WI38 (cell line): ENCODE measurements at regions not wholly inside any gene's neighbourhood (a gene's known extent, or its start where the extent isn't known, plus 50 kb on each side); places are given as distances from the start of the nearest gene placed in this dataset.

Source experiments
- H3K4me3 ChIP-seq: 2 replicates; pipeline ENCODE4 v1.5.1; 2011; ENCODE audit warnings: low read depth, mild to moderate bottlenecking, control low read depth, low read length
- CTCF ChIP-seq: IDR thresholded peaks from 2 replicates; pipeline ENCODE4 v1.5.1; 2012; ENCODE audit warnings: low read depth, mild to moderate bottlenecking, control low read depth, low read length

DNA sequence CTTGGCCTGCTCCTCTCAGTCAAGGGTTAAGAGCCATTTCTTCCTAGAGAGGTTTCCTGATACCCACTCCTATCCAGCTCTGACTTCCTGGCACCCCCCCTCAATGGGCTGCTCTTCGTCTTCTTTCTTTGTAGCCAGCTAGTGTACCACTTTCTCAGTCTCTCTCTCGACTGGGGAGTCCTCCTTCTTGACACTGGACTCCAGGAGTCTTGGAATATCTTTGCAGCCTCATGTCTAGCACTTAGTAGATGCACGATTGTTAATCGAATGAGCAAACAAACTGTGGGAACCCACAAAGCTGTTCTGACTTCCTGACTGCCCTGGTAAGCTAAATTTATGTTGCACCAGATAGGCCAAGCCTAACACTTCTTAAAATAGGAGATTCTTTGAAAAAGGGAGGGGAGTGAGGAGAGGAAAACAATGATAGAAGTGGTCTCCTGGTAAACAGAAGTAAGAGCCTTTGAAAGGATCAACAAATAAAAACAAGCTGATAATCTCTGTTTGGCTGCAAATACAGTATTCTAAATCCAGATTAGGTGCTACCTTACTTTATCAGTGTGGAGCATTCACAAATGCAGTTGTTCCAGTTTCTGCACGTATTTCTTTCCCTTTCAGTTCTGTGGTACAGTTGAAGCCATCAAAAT, 160.1 kb upstream of the CITED2 start:
- no peak for TF ChIP-seq CTCF

DNA sequence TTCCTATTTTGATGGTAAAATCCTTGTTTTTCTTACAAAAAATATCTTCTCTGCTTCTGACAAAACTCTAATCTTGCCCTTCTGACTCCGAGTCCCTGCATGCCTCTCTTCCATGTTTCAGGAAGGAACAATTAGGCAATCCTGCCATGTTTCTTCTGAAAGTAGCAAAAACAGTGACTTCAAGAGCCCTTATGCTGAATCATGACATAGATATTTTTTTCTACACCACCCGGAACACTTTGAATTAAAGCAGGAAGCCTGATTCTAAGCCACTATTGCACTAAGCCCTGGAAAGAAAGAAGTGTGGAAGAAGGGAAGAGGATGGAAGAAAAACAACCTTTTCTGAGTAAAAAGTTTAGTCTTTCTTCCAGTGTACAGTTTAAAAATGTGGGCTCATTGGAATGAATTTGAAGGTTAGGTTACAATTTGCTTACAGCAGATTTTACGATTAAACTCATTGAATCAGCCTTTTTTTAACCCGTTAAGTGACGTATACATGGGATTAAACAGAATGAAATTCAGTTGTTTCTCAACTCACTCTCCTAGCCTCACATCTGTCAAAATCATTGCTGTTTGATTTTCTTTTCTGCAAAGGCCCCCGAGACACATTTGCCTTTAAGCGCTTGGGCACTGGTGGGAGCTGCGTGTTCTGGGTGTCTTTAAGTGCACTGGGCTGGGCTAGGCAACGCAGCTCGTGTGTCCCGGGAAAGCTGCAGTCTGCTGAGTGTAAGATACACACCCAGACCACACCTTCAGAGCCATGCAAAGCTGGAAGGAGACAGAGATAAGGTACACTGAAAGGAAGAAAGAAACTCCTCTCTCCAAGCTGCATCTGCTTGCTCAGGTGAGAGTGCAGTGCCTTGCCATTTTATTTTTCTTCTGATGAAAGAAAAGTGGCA, 159.4 kb upstream of the CITED2 start:
- peak overlapping the region; percentile 30 for H3K4me3 ChIP-seq
- TF ChIP-seq CTCF, result no peak

More for the DNA sequence above, 160.1 kb upstream of the CITED2 start:
- H3K4me3 ChIP-seq, result peak overlapping the region; percentile 30

GRCh38 chr6:139533171-139533570, 158.7 kb upstream of the CITED2 start:
- TF ChIP-seq CTCF, result no peak
- H3K4me3 ChIP-seq, result no peak overlapping the region

DNA sequence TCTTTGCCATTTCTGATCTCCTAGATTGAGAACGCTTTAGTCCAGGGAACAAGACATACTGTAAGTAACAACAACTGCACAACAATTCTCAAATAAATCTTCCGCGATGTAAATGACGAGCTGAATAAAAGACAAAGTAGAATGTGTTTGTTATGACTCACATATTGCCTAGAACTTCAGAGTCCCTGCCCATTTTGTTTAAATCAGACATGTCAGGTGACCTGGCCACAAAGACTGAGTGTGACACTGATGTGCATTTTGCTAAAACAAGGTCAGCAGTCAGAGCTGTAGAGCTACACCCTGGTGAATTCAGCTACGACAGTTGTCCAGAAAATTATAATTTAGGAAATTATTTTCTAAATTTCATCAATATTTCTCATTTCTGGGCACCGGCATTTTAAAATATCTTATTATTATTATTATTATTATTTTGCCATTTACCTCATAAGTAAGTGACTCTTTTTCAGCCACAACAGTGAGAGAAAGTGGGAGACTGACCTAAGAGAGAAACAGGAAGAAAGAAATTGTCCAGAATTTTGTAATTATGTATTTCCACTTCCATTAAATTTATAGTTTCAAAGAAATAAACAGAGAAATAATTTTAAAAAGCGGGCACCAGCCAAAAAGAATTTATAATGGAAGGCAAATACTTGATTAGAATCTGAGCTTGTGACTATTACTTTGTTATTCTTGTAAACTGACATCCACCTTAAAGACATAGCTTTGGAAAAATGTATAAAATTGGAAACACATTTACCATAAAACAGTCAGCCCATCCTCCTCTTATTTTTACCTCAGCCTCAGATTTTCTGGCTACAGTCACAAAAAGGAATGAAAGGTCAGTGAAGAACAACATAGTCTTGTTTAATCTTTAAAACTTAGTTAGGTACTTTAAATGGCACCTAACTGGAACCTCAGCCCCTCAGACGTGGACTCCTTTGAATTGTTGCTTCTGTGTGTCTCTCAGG, 157.0 kb upstream of the CITED2 start:
- H3K4me3 ChIP-seq, result no peak overlapping the region
- TF ChIP-seq CTCF, result no peak

GRCh38 chr6:139530561-139530960, 156.1 kb upstream of the CITED2 start:
- TF ChIP-seq CTCF, result no peak

DNA sequence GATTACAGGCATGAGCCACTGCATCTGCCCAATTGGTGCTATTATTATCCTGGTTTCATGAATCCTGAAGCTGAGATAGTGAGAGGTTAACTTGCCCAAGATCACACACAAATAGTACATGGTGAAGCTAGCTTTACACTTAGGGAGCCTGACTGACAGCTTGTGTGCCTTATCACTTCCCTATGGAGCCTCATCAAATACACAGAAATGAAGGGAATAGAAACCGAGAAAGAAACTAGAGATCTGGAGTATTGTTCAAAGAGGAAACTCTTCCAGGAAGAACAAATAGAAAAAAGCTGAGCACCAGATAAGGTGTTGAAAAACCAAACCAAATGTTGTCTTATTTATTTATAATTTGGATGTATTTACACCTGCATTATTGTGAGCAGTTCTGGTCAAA, 155.0 kb upstream of the CITED2 start:
- H3K4me3 ChIP-seq, result no peak overlapping the region
- TF ChIP-seq CTCF, result no peak

More at GRCh38 chr6:139530561-139530960, 156.1 kb upstream of the CITED2 start:
- H3K4me3 ChIP-seq, result no peak overlapping the region
